HG03439 (cell line): ENCODE measurements at regions not wholly inside any gene's neighbourhood (a gene's known extent, or its start where the extent isn't known, plus 50 kb on each side); places are given as distances from the start of the nearest gene placed in this dataset.
A peak's percentile ranks its signal among the peaks of the same experiment; 100 is the strongest.
"Not testable (repeated sequence)": the region's sequence is repeated elsewhere in the genome, so short reads cannot be mapped to it uniquely, and the experiment has no call there.

Experiments
- ATAC-seq: cut with Tn5 transposase; IDR thresholded peaks from one replicate; pipeline ENCODE4 v1.9.1; 2021; ENCODE audit warnings: mild to moderate bottlenecking, moderate library complexity; ENCODE audit not compliant: unreplicated experiment

GRCh38 chr1:146443088-146443870 is 214.5 kb upstream of the NOTCH2NLA start:
- ATAC-seq = not testable (repeated sequence)

GRCh38 chr1:146438543-146438942 is 209.7 kb upstream of the NOTCH2NLA start:
- ATAC-seq = not testable (repeated sequence)

GRCh38 chr1:146416642-146417041 is 187.8 kb upstream of the NOTCH2NLA start:
- not testable (repeated sequence) for ATAC-seq

- not testable (repeated sequence) for ATAC-seq
These were observed 186.2 kb upstream of the NOTCH2NLA start for GRCh38 chr1:146415017-146415416.

- not testable (repeated sequence) for ATAC-seq
These were observed 185.1 kb upstream of the NOTCH2NLA start for GRCh38 chr1:146413911-146414310.

GRCh38 chr1:146411923-146412322 is 183.1 kb upstream of the NOTCH2NLA start:
- not testable (repeated sequence) for ATAC-seq

- ATAC-seq = peak; percentile 51
These were observed 181.1 kb upstream of the NOTCH2NLA start for GRCh38 chr1:146409817-146410441.

GRCh38 chr1:146409116-146409801 is 180.4 kb upstream of the NOTCH2NLA start:
- not testable (repeated sequence) for ATAC-seq

GRCh38 chr1:146401281-146401825 is 172.5 kb upstream of the NOTCH2NLA start:
- ATAC-seq = not testable (repeated sequence)

GRCh38 chr1:146400173-146401121 is 171.6 kb upstream of the NOTCH2NLA start:
- not testable (repeated sequence) for ATAC-seq

GRCh38 chr1:146399225-146399624 is 170.4 kb upstream of the NOTCH2NLA start:
- ATAC-seq = not testable (repeated sequence)

GRCh38 chr1:146396801-146397200 is 168.0 kb upstream of the NOTCH2NLA start:
- not testable (repeated sequence) for ATAC-seq

- ATAC-seq = not testable (repeated sequence)
These were observed 167.4 kb upstream of the NOTCH2NLA start for GRCh38 chr1:146396242-146396641.

GRCh38 chr1:146393796-146394195 is 165.0 kb upstream of the NOTCH2NLA start:
- ATAC-seq = not testable (repeated sequence)

GRCh38 chr1:146393154-146393553 is 164.3 kb upstream of the NOTCH2NLA start:
- ATAC-seq = not testable (repeated sequence)

GRCh38 chr1:146389178-146389577 is 160.4 kb upstream of the NOTCH2NLA start:
- ATAC-seq = not testable (repeated sequence)

- not testable (repeated sequence) for ATAC-seq
These were observed 159.1 kb upstream of the NOTCH2NLA start for GRCh38 chr1:146387750-146388469.

- ATAC-seq = peak; percentile 87
These were observed 158.3 kb upstream of the NOTCH2NLA start for GRCh38 chr1:146386851-146387749.
